CD4-positive, alpha-beta T cell (primary cell): ENCODE measurements at regions not wholly inside any gene's neighbourhood (a gene's known extent, or its start where the extent isn't known, plus 50 kb on each side); places are given as distances from the start of the nearest gene placed in this dataset.

ENCODE experiments used
- ATAC-seq: fragments of 200-7000 bp; cut with Tn5 transposase; one replicate; pipeline ENCODE4 v1.10.0; 2022; ENCODE audit warnings: mild to moderate bottlenecking; ENCODE audit not compliant: poor library complexity
- CTCF ChIA-PET: fragments of 350-600 bp; sonication (Branson Sonifier 250); formaldehyde crosslinking; loops from one replicate; lab custom pipeline; 2021; ENCODE audit warnings: antibody characterized with exemption, inconsistent platforms; lab: Charles Lee
- POLR2A ChIA-PET: fragments of 350-600 bp; sonication (Branson Sonifier 250); formaldehyde crosslinking; loops from one replicate; lab custom pipeline; 2021; ENCODE audit warnings: antibody characterized with exemption, inconsistent platforms; lab: Charles Lee
- DNase-seq, 14 experiments: peaks; one replicate each; pipeline ENCODE4 v3.0.0-alpha.2; 2013 to 2020; ENCODE audit warnings: mixed read lengths in 2 of 14
- H3K27ac ChIP-seq, 2 donors: one replicate each; pipeline versions ENCODE4 v1.5.1 to v1.7.0; 2013; ENCODE audit warnings: low read length in 2 of 2, low read depth in 1 of 2, mild to moderate bottlenecking in 1 of 2
- H3K27me3 ChIP-seq, 2 experiments: 1 replicate in 1 of 2; 2 replicates in 1 of 2; pipeline versions ENCODE4 v1.6.1 to v1.7.0; 2013; ENCODE audit warnings: low read length in 2 of 2, control low read depth in 1 of 2, mild to moderate bottlenecking in 1 of 2, moderate library complexity in 1 of 2; ENCODE audit not compliant: insufficient read depth in 2 of 2, control insufficient read depth in 1 of 2
- H3K36me3 ChIP-seq: one replicate; pipeline ENCODE4 v1.6.1; 2013; ENCODE audit warnings: low read length, control low read depth; ENCODE audit not compliant: insufficient read depth
- H3K4me1 ChIP-seq: one replicate; pipeline ENCODE4 v1.6.1; 2013; ENCODE audit warnings: low read length, control low read depth; ENCODE audit not compliant: insufficient read depth
- H3K4me3 ChIP-seq: one replicate; pipeline ENCODE4 v1.5.1; 2013; ENCODE audit warnings: mild to moderate bottlenecking, low read length, moderate library complexity
- H3K9me3 ChIP-seq, 2 experiments: 1 replicate in 1 of 2; 2 replicates in 1 of 2; pipeline versions ENCODE4 v1.6.1 to v1.7.0; 2013; ENCODE audit warnings: low read length in 2 of 2, mild to moderate bottlenecking in 2 of 2, control low read depth in 1 of 2, moderate library complexity in 1 of 2; ENCODE audit not compliant: control insufficient read depth in 1 of 2, insufficient read depth in 1 of 2
- H3K27ac Mint-ChIP-seq: one replicate; pipeline ENCODE4 v1.8.0; 2020; ENCODE audit warnings: mixed read lengths
- H3K27me3 Mint-ChIP-seq: one replicate; pipeline ENCODE4 v1.8.0; 2021; ENCODE audit warnings: mixed read lengths
- H3K36me3 Mint-ChIP-seq: one replicate; pipeline ENCODE4 v1.8.0; 2021; ENCODE audit warnings: low read depth, mixed read lengths
- H3K4me1 Mint-ChIP-seq: one replicate; pipeline ENCODE4 v1.8.0; 2021; ENCODE audit warnings: low read depth, mixed read lengths
- H3K4me3 Mint-ChIP-seq: one replicate; pipeline ENCODE4 v1.8.0; 2020; ENCODE audit warnings: mild to moderate bottlenecking, mixed read lengths
- H3K9me3 Mint-ChIP-seq: one replicate; pipeline ENCODE4 v1.8.0; 2020; ENCODE audit warnings: mixed read lengths
- intact Hi-C, 2 experiments: fragments of 100-400 bp; cut with DNase I in 1 of 2; cut with micrococcal nuclease in 1 of 2; formaldehyde crosslinking; loops; one replicate each; pipeline versions ENCODE4 v1.15.1 to v1.9.0; 2023 to 2025; cut with DNase I, micrococcal nuclease
- TF ChIP-seq, protein P1 (sequence below): fragments of 200-600 bp; IDR thresholded peaks from one replicate; pipeline ENCODE4 v1.8.0; 2022; ENCODE audit warnings: antibody characterized with exemption, mild to moderate bottlenecking

DNA sequence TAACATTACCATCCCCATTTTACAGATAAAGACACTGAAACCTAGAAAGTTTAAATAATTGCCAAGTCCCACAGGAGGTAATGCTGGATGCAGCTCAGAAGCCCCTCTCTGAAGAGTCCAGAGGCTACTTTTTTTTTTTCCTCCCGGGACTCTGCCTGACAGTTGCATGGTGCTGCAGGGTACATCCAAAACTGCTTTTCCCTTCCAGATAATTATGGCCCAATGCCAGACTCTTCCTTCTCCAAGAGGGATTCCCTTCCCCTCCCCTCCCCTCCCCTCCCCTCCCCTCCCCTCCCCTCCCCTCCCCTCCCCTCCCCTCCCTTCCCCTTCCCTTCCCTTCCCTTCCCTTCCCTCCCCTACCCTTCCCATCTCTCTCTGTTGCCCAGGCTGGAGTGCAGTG lies 122.9 kb downstream of the LSMEM1 start:
- DNase-seq, result no peak
- H3K36me3 ChIP-seq, result no peaks in the 10 kb centered on the region
- H3K27ac ChIP-seq, result no peak overlapping the region
- Mint-ChIP-seq H3K27me3 (peaks cover 14% of the 10 kb centered on the region), H3K4me3 (no peak overlapping the region), H3K36me3 (no peaks in the 10 kb centered on the region), H3K9me3 (no peaks in the 10 kb centered on the region), H3K4me1 (no peaks in the 10 kb centered on the region), H3K27ac (no peak overlapping the region)
- H3K4me1 ChIP-seq, result no peaks in the 10 kb centered on the region
- intact Hi-C loops, result no loop called here
- TF ChIP-seq, protein P1, sequence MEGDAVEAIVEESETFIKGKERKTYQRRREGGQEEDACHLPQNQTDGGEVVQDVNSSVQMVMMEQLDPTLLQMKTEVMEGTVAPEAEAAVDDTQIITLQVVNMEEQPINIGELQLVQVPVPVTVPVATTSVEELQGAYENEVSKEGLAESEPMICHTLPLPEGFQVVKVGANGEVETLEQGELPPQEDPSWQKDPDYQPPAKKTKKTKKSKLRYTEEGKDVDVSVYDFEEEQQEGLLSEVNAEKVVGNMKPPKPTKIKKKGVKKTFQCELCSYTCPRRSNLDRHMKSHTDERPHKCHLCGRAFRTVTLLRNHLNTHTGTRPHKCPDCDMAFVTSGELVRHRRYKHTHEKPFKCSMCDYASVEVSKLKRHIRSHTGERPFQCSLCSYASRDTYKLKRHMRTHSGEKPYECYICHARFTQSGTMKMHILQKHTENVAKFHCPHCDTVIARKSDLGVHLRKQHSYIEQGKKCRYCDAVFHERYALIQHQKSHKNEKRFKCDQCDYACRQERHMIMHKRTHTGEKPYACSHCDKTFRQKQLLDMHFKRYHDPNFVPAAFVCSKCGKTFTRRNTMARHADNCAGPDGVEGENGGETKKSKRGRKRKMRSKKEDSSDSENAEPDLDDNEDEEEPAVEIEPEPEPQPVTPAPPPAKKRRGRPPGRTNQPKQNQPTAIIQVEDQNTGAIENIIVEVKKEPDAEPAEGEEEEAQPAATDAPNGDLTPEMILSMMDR, result no peak
- no peaks in the 10 kb centered on the region for H3K9me3 ChIP-seq
- H3K4me3 ChIP-seq, result no peak overlapping the region
- ChIA-PET POLR2A (no interaction called here), CTCF (no interaction called here)
- H3K27me3 ChIP-seq, result no peaks in the 10 kb centered on the region
- no peak for ATAC-seq

DNA sequence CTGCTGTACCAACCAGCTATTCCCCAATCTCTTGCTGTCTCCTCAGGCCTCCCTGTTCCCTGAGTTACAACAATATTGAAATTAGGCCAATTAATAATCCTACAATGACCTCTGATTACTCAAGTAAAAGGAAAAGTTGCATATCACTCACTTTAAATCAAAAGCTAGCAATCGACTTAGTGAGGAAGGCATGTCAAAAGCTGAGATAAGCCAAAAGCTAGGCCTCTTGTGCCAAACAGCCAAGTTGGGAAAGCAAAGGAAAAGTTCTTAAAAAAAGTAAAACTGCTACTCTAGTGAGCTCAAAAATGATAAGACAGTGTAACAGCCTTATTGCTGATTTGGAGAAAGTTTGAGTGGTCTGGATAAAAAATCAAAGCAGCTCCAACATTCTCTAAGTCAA lies 129.8 kb downstream of the LSMEM1 start:
- TF ChIP-seq, protein P1, result no peak
- Mint-ChIP-seq H3K4me1 (no peaks in the 10 kb centered on the region), H3K27ac (no peak overlapping the region), H3K9me3 (no peaks in the 10 kb centered on the region), H3K4me3 (no peak overlapping the region), H3K27me3 (peaks cover 27% of the 10 kb centered on the region), H3K36me3 (no peaks in the 10 kb centered on the region)
- ChIA-PET CTCF (no interaction called here), POLR2A (interaction anchor here (0.9 kb wide), 1 partner anchor 10 kb away, joined by 3 read pairs; no protein-coding TSS in a partner anchor)
- H3K27me3 ChIP-seq, result no peaks in the 10 kb centered on the region
- no peaks in the 10 kb centered on the region for H3K9me3 ChIP-seq
- no peaks in the 10 kb centered on the region for H3K4me1 ChIP-seq
- ATAC-seq (no peak), DNase-seq (no peak)
- H3K36me3 ChIP-seq, result no peaks in the 10 kb centered on the region
- H3K4me3 ChIP-seq, result no peak overlapping the region
- intact Hi-C loops, result no loop called here
- H3K27ac ChIP-seq, result no peak overlapping the region

- H3K27ac Mint-ChIP-seq, result no peak overlapping the region
- H3K4me1 Mint-ChIP-seq, result no peaks in the 10 kb centered on the region
- no peak for DNase-seq
- CTCF ChIA-PET, result no interaction called here
- TF ChIP-seq, protein P1, result no peak
- POLR2A ChIA-PET, result no interaction called here
- H3K27me3 ChIP-seq, result no peaks in the 10 kb centered on the region
- H3K36me3 Mint-ChIP-seq, result no peaks in the 10 kb centered on the region
- no peaks in the 10 kb centered on the region for H3K9me3 Mint-ChIP-seq
- no peaks in the 10 kb centered on the region for H3K9me3 ChIP-seq
- H3K4me3 Mint-ChIP-seq, result no peak overlapping the region
- H3K4me3 ChIP-seq, result no peak overlapping the region
- no peaks in the 10 kb centered on the region for H3K4me1 ChIP-seq
- peaks cover 15% of the 10 kb centered on the region for H3K27me3 Mint-ChIP-seq
- intact Hi-C loops, result no loop called here
- no peaks in the 10 kb centered on the region for H3K36me3 ChIP-seq
- no peak overlapping the region for H3K27ac ChIP-seq
- ATAC-seq, result no peak
Observed at GRCh38 chr7:112615701-112616100, 134.9 kb downstream of the LSMEM1 start.
